Left lung (tissue), 4 donors: ENCODE measurements at regions not wholly inside any gene's neighbourhood (a gene's known extent, or its start where the extent isn't known, plus 50 kb on each side); places are given as distances from the start of the nearest gene placed in this dataset.
"Not testable (repeated sequence)": the region's sequence is repeated elsewhere in the genome, so short reads cannot be mapped to it uniquely, and the experiment has no call there.

Source experiments
- ATAC-seq: fragments of 200-7000 bp; cut with Tn5 transposase; one replicate; pipeline ENCODE4 v1.9.1; 2020; ENCODE audit warnings: moderate library complexity
- DNase-seq, 4 donors: peaks; one replicate each; pipeline ENCODE4 v3.0.0-alpha.2; 2013 to 2020
- H3K27ac ChIP-seq, 2 donors: fragments of 200-600 bp; sonication (generic) in 1 of 2; one replicate each; pipeline versions ENCODE4 v1.5.0 to v1.8.0; 2020 to 2021
- H3K27me3 ChIP-seq, 2 donors: fragments of 200-600 bp; sonication (generic) in 1 of 2; one replicate each; pipeline versions ENCODE4 v1.5.0 to v1.8.0; 2020 to 2021
- H3K36me3 ChIP-seq, 2 donors: fragments of 200-600 bp; sonication (generic) in 1 of 2; one replicate each; pipeline versions ENCODE4 v1.5.0 to v1.8.0; 2020 to 2021
- H3K4me1 ChIP-seq, 2 donors: fragments of 200-600 bp; one replicate each; pipeline ENCODE4 v1.8.0; 2021
- H3K4me3 ChIP-seq, 2 donors: fragments of 200-600 bp; sonication (generic) in 1 of 2; one replicate each; pipeline versions ENCODE4 v1.5.0 to v1.8.0; 2020 to 2021; ENCODE audit warnings: mild to moderate bottlenecking in 1 of 2
- H3K9me3 ChIP-seq, 2 donors: fragments of 200-600 bp; sonication (generic) in 1 of 2; one replicate each; pipeline versions ENCODE4 v1.5.0 to v1.8.0; 2020 to 2021
- intact Hi-C, 2 donors: fragments of 100-400 bp; cut with DNase I; formaldehyde crosslinking; loops; one replicate each; pipeline versions ENCODE4 v1.11.2 to v1.14.2; 2022
- TF ChIP-seq, protein P1 (sequence below), 2 donors: fragments of 200-600 bp; sonication (generic) in 1 of 2; IDR thresholded peaks; one replicate each; pipeline versions ENCODE4 v1.5.0 to v1.8.0; 2021; ENCODE audit warnings: antibody characterized with exemption in 2 of 2
- donor health status: DM: no; HTN: yes; CAD: no.
- donor health status: DM: no; HTN: no; CAD: no.

DNA sequence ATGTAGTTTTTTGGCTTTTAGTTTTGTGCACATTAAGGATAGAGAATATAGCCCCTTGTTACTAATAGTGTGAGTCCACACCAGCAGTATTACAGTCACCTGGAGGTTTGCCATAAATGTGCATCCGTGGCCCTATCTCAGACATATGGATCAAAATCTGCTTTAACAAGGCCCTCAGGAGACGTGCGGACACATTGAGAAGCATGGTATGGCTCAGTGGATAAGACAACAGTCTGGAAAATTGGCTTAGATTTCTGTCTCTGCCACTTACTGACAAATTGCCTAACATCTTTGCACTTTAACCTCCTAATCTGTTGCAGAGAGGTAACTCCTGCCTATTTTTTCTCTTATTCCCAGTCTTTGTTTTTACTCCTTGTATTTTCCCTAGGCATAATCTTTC lies 307.2 kb upstream of the DLGAP1 start:
- intact Hi-C loops = no loop called here
- DNase-seq (no peak), ATAC-seq (no peak)
- Histone ChIP-seq H3K9me3 (peaks cover 0 to 10% of the 10 kb centered on the region in 2 donors), H3K27me3 (no peaks in the 10 kb centered on the region), H3K36me3 (no peaks in the 10 kb centered on the region), H3K27ac (no peak overlapping the region), H3K4me3 (no peak overlapping the region), H3K4me1 (no peaks in the 10 kb centered on the region)
- TF ChIP-seq, protein P1, sequence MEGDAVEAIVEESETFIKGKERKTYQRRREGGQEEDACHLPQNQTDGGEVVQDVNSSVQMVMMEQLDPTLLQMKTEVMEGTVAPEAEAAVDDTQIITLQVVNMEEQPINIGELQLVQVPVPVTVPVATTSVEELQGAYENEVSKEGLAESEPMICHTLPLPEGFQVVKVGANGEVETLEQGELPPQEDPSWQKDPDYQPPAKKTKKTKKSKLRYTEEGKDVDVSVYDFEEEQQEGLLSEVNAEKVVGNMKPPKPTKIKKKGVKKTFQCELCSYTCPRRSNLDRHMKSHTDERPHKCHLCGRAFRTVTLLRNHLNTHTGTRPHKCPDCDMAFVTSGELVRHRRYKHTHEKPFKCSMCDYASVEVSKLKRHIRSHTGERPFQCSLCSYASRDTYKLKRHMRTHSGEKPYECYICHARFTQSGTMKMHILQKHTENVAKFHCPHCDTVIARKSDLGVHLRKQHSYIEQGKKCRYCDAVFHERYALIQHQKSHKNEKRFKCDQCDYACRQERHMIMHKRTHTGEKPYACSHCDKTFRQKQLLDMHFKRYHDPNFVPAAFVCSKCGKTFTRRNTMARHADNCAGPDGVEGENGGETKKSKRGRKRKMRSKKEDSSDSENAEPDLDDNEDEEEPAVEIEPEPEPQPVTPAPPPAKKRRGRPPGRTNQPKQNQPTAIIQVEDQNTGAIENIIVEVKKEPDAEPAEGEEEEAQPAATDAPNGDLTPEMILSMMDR (IDR thresholded peaks at IDR 0.05) = no peak

DNA sequence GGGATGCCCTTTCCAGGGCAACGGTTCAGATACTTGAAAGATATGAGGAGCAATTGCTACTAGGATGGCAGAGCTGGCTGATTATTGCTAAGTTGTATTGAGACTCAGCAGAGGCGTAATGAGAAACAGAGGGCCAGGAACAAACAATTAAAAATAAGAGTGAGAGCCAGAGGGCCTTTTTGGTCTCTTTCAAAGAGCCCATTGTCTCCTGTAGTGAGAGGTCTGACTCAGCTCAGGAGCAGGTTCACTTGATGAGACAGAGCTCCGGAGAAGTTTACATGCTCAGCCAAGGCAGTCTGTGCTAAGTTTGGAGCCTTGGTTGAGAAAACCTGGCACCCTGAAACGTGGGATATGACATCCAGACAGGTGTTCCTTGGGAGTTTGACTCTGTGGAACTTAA lies 303.9 kb upstream of the DLGAP1 start:
- Histone ChIP-seq H3K9me3 (peaks cover 0 to 7% of the 10 kb centered on the region in 2 donors), H3K4me1 (no peaks in the 10 kb centered on the region), H3K27me3 (no peaks in the 10 kb centered on the region), H3K27ac (no peak overlapping the region), H3K4me3 (no peak overlapping the region), H3K36me3 (no peaks in the 10 kb centered on the region)
- TF ChIP-seq, protein P1 (IDR thresholded peaks at IDR 0.05) = no peak
- no peak for DNase-seq
- intact Hi-C loops = no loop called here
- ATAC-seq = no peak

DNA sequence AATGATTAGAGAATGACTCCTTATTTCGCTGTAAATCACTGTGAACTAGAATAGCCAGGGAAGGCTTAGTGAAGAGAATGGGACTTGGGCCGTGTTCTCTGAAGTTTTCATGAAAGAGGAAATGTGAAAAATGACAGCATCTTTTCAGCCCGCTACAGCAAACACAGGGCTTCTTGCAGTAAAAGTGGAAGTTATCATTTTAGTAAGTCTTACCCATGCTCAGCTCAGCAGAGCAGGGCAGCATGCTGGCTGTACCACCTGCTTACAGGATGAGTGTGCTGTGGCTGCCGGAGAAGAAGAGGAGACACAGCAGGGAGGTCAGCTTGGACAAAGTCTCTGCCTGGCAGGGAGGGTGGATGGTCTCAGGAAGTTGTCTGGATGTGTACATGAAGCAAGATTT lies 300.7 kb upstream of the DLGAP1 start:
- Histone ChIP-seq H3K27ac (no peak overlapping the region), H3K4me1 (no peaks in the 10 kb centered on the region), H3K4me3 (no peak overlapping the region), H3K36me3 (no peaks in the 10 kb centered on the region), H3K9me3 (peaks cover 0 to 13% of the 10 kb centered on the region in 2 donors), H3K27me3 (no peaks in the 10 kb centered on the region)
- intact Hi-C loops = no loop called here
- no peak for ATAC-seq
- DNase-seq = no peak
- TF ChIP-seq, protein P1 (IDR thresholded peaks at IDR 0.05) = no peak

DNA sequence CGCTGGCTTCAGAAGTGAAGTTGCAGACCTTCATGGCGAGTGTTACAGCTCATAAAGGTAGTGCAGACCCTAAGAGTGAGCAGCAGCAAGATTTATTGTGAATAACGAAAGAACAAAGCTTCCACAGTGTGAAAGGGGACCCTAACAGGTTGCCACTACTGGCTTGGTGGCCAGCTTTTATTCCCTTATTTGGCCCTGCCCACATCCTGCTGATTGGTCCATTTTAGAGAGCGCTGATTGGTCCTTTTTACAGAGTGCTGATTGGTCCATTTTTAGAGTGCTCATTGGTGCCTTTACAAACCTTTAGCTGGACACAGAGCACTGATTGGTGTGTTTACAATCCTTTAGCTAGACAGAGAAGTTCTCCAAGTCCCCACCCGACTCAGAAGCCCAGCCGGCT lies 298.0 kb upstream of the DLGAP1 start:
- ATAC-seq, H3K4me3 ChIP-seq, H3K27me3 ChIP-seq, H3K27ac ChIP-seq, H3K4me1 ChIP-seq, intact Hi-C loops, H3K36me3 ChIP-seq, DNase-seq: not testable (repeated sequence)
- peaks cover 0 to 13% of the 10 kb centered on the region in 2 donors for H3K9me3 ChIP-seq

DNA sequence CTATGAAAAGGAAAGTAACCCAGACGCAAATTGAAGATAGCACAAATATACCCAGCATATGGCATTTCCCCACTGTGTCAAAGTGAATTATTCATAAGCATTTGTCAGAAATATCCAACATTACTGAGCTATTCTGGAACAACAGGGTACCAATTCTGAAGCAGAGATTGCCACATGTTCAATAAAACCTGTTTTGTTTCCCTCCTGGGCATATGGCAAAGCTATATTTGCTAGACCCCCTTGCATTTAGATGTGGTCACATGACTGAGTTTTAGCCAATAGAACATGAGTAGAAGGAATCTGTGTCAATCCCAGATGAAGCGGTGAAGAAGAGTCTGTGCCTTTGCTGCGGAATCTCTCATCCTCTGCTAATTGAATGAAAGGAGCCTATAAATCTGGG lies 296.4 kb upstream of the DLGAP1 start:
- no peak for ATAC-seq
- intact Hi-C loops = no loop called here
- no peak overlapping the region for H3K4me3 ChIP-seq

More for the DNA sequence above, 296.4 kb upstream of the DLGAP1 start:
- Histone ChIP-seq H3K27ac (no peak overlapping the region), H3K36me3 (no peaks in the 10 kb centered on the region), H3K27me3 (no peaks in the 10 kb centered on the region), H3K9me3 (peaks cover 0 to 13% of the 10 kb centered on the region in 2 donors), H3K4me1 (no peaks in the 10 kb centered on the region)
- TF ChIP-seq, protein P1 (IDR thresholded peaks at IDR 0.05) = no peak
- DNase-seq = no peak
